Osteoblast (primary cell): ENCODE measurements at regions not wholly inside any gene's neighbourhood (a gene's known extent, or its start where the extent isn't known, plus 50 kb on each side); places are given as distances from the start of the nearest gene placed in this dataset.
"Not testable (repeated sequence)": the region's sequence is repeated elsewhere in the genome, so short reads cannot be mapped to it uniquely, and the experiment has no call there.

Source experiments
- DNase-seq: peaks from one replicate; pipeline ENCODE4 v3.0.0; 2011; ENCODE audit warnings: low spot score, mixed read lengths; ENCODE audit not compliant: insufficient read length; ENCODE audit errors: missing footprints
- H2AFZ ChIP-seq: 2 replicates; pipeline ENCODE4 v1.6.0; 2011; ENCODE audit warnings: mild to moderate bottlenecking, low read length
- H3K27ac ChIP-seq: 2 replicates; pipeline ENCODE4 v1.5.1; 2011; ENCODE audit warnings: mild to moderate bottlenecking, low read depth, low read length, moderate library complexity
- H3K27me3 ChIP-seq: 2 replicates; pipeline ENCODE4 v1.6.0; 2012; ENCODE audit warnings: mild to moderate bottlenecking, control low read depth, inconsistent platforms, low read length, moderate library complexity; ENCODE audit not compliant: insufficient read depth
- H3K36me3 ChIP-seq: 2 replicates; pipeline ENCODE4 v1.5.1; 2011; ENCODE audit warnings: mild to moderate bottlenecking, low read length, control low read depth, moderate library complexity; ENCODE audit not compliant: insufficient read depth
- H3K4me1 ChIP-seq: 2 replicates; pipeline ENCODE4 v1.5.1; 2011; ENCODE audit warnings: mild to moderate bottlenecking, low read length, control low read depth, moderate library complexity; ENCODE audit not compliant: insufficient read depth
- H3K4me2 ChIP-seq: 2 replicates; pipeline ENCODE4 v1.6.0; 2011; ENCODE audit warnings: mild to moderate bottlenecking, low read length; ENCODE audit not compliant: insufficient read depth
- H3K4me3 ChIP-seq: fragments of 200-600 bp; sonication (generic); 3 replicates; pipeline ENCODE4 v1.5.1; 2012; ENCODE audit warnings: mild to moderate bottlenecking, low read length, inconsistent platforms; ENCODE audit not compliant: insufficient read depth
- H3K79me2 ChIP-seq: 2 replicates; pipeline ENCODE4 v1.6.0; 2012; ENCODE audit warnings: mild to moderate bottlenecking, low read length, control low read depth, inconsistent platforms; ENCODE audit not compliant: insufficient read depth
- H3K9me3 ChIP-seq: 2 replicates; pipeline ENCODE4 v1.5.1; 2011; ENCODE audit warnings: low read depth, low read length, control low read depth
- H4K20me1 ChIP-seq: 2 replicates; pipeline ENCODE4 v1.6.0; 2012; ENCODE audit warnings: mild to moderate bottlenecking, low read length, control low read depth; ENCODE audit not compliant: insufficient read depth
- TF ChIP-seq, protein P1 (sequence below): IDR thresholded peaks from 2 replicates; pipeline ENCODE4 v1.5.1; 2011; ENCODE audit warnings: mild to moderate bottlenecking, low read depth, low read length, moderate library complexity; ENCODE audit errors: extremely low read depth

DNA sequence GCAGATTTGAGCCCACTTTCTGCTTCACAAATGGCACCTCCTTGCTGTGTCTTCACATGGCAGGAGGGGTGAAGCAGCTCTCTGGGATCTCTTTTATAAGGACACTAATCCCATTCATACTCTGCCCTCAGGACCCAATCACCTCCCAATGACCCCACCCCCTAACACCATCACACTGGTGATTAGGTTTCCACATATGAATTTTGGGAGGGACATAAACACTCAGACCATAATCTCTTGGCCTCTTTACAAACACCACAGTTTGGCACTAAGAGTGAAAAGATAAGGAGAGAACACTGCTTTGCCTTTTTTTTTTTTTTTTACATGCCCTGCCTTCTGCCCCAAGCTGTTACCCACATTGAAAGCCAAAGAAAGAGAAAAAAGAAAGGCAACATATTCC is 166.2 kb upstream of the NFIA start:
- DNase-seq = no peak
- H3K4me3 ChIP-seq = no peak overlapping the region
- H3K36me3 ChIP-seq = no peaks in the 10 kb centered on the region
- H3K27ac ChIP-seq = no peak overlapping the region
- no peaks in the 10 kb centered on the region for H3K79me2 ChIP-seq
- no peaks in the 10 kb centered on the region for H3K27me3 ChIP-seq
- H3K9me3 ChIP-seq = no peaks in the 10 kb centered on the region
- no peak overlapping the region for H3K4me2 ChIP-seq
- H2AFZ ChIP-seq = no peak overlapping the region
- H4K20me1 ChIP-seq = no peaks in the 10 kb centered on the region
- H3K4me1 ChIP-seq = no peaks in the 10 kb centered on the region
- TF ChIP-seq, protein P1, sequence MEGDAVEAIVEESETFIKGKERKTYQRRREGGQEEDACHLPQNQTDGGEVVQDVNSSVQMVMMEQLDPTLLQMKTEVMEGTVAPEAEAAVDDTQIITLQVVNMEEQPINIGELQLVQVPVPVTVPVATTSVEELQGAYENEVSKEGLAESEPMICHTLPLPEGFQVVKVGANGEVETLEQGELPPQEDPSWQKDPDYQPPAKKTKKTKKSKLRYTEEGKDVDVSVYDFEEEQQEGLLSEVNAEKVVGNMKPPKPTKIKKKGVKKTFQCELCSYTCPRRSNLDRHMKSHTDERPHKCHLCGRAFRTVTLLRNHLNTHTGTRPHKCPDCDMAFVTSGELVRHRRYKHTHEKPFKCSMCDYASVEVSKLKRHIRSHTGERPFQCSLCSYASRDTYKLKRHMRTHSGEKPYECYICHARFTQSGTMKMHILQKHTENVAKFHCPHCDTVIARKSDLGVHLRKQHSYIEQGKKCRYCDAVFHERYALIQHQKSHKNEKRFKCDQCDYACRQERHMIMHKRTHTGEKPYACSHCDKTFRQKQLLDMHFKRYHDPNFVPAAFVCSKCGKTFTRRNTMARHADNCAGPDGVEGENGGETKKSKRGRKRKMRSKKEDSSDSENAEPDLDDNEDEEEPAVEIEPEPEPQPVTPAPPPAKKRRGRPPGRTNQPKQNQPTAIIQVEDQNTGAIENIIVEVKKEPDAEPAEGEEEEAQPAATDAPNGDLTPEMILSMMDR = no peak

DNA sequence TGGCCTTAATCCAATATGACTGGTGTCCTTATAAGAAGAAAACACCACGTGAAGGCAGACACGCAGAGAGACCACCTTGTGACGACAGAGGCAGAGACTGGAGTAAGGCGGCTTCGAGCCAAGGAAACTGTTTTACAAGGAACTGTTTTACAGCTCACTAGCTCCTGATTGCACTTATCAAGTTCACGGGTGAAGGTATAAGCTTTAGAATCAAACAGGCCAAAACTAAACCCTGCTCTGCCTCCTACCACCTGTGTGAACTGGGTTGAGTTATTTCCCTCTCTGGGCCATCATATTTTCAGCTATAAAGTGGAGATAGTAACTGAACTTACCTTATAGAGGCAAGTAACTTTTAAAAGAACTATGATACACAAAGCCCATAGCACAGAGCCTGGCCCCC is 166.9 kb upstream of the NFIA start:
- no peak for DNase-seq

DNA sequence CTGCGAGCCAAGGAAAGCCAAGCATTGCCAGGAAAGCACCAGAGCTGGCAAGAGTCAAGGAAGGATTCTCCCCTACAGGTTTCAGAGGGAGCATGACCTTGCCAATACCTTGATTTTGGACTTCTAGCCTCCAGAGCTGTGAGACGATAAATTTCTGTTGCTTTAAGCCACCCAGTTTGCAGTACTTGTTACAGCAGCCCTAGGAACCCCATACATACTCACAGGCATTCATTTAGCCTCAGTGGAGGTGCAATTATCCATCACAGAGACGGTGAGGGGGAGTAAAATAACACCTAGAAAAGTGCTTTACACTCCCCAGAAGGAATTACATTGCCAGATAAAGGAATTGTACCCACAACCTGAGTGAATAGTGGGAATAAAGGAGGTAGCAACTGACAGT is 167.4 kb upstream of the NFIA start:
- H4K20me1 ChIP-seq = no peaks in the 10 kb centered on the region
- no peaks in the 10 kb centered on the region for H3K9me3 ChIP-seq
- no peak overlapping the region for H3K4me3 ChIP-seq
- H3K36me3 ChIP-seq = no peaks in the 10 kb centered on the region
- DNase-seq = no peak
- no peak overlapping the region for H3K27ac ChIP-seq
- no peak overlapping the region for H3K4me2 ChIP-seq
- H3K27me3 ChIP-seq = no peaks in the 10 kb centered on the region
- no peaks in the 10 kb centered on the region for H3K4me1 ChIP-seq
- H3K79me2 ChIP-seq = no peaks in the 10 kb centered on the region
- H2AFZ ChIP-seq = no peak overlapping the region
- TF ChIP-seq, protein P1 = no peak

More for the DNA sequence above, 166.9 kb upstream of the NFIA start:
- Histone ChIP-seq H3K79me2 (no peaks in the 10 kb centered on the region), H3K9me3 (no peaks in the 10 kb centered on the region), H4K20me1 (no peaks in the 10 kb centered on the region), H3K27ac (no peak overlapping the region), H3K4me2 (no peak overlapping the region), H3K4me1 (no peaks in the 10 kb centered on the region), H2AFZ (no peak overlapping the region), H3K4me3 (no peak overlapping the region), H3K36me3 (no peaks in the 10 kb centered on the region), H3K27me3 (no peaks in the 10 kb centered on the region)
- TF ChIP-seq, protein P1 = no peak

DNA sequence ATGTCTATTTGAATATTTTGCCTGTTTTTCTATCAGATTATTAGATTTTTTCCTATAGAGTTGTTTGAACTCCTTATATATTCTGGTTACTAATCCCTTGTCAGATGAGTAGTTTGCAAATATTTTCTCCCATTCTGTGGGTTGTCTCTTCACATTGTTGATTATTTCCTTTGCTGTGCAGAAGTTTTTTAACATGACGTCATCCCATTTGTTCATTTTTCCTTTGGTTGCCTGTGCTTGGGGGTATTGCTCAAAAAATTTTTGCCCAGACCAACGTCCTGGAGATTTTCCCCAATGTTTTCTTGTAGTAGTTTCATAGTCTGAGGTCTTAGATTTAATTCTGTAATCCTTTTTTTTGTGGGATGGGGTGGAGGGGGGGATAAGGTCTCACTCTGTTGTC is 168.7 kb upstream of the NFIA start:
- H3K27me3 ChIP-seq, H3K27ac ChIP-seq, DNase-seq, H3K4me2 ChIP-seq, H3K4me1 ChIP-seq, H2AFZ ChIP-seq, H3K4me3 ChIP-seq, H3K79me2 ChIP-seq, H3K9me3 ChIP-seq, H3K36me3 ChIP-seq, H4K20me1 ChIP-seq: not testable (repeated sequence)

DNA sequence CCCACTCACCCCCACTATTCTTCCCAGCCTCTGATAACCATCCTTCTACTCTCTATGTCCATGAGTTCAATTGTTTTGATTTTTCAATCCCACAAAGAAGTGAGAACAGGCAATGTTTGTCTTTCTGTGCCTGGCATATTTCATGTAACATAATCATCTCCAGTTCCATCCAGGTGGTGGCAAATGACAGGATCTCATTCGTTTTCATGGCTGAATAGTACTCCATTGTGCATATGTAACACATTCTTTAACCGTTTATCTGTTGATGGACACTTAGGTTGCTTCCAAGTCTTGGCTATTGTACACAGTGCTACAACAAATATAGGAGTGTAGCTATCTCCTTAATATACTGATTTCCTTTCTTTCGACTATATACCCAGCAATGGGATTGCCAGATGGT is 169.3 kb upstream of the NFIA start:
- Histone ChIP-seq H3K36me3 (no peaks in the 10 kb centered on the region), H3K27me3 (no peaks in the 10 kb centered on the region), H4K20me1 (no peaks in the 10 kb centered on the region), H3K9me3 (no peaks in the 10 kb centered on the region), H3K4me1 (no peaks in the 10 kb centered on the region), H3K79me2 (no peaks in the 10 kb centered on the region), H3K4me2 (no peak overlapping the region), H2AFZ (no peak overlapping the region), H3K27ac (no peak overlapping the region), H3K4me3 (no peak overlapping the region)
- TF ChIP-seq, protein P1 = no peak
- no peak for DNase-seq
